HEK293T (cell line): ENCODE measurements at regions not wholly inside any gene's neighbourhood (a gene's known extent, or its start where the extent isn't known, plus 50 kb on each side); places are given as distances from the start of the nearest gene placed in this dataset.
"Not testable (repeated sequence)": the region's sequence is repeated elsewhere in the genome, so short reads cannot be mapped to it uniquely, and the experiment has no call there.

Experiments
- BHLHE40 ChIP-seq: fragments of 450-650 bp; IDR thresholded peaks from 2 replicates; pipeline ENCODE4 v1.6.1; 2016; ENCODE audit warnings: mild to moderate bottlenecking, moderate library complexity, borderline replicate concordance
- ELF4 ChIP-seq: fragments of 450-650 bp; IDR thresholded peaks from 2 replicates; pipeline ENCODE4 v1.6.1; 2017; ENCODE audit warnings: antibody characterized with exemption
- FOXA1 ChIP-seq: fragments of 450-650 bp; IDR thresholded peaks from 2 replicates; pipeline ENCODE4 v1.6.1; 2016; ENCODE audit warnings: mild to moderate bottlenecking
- FOXK2 ChIP-seq: fragments of 450-650 bp; IDR thresholded peaks from 2 replicates; pipeline ENCODE4 v1.6.1; 2016; ENCODE audit warnings: mild to moderate bottlenecking
- FOXM1 ChIP-seq: fragments of 450-650 bp; IDR thresholded peaks from 2 replicates; pipeline ENCODE4 v1.6.1; 2017; ENCODE audit warnings: mild to moderate bottlenecking, borderline replicate concordance
- HDGF ChIP-seq: fragments of 450-650 bp; IDR thresholded peaks from 2 replicates; pipeline ENCODE4 v1.6.1; 2017; ENCODE audit warnings: antibody characterized with exemption, borderline replicate concordance
- L3MBTL2 ChIP-seq: fragments of 450-650 bp; conservative IDR thresholded peaks from 2 replicates; pipeline ENCODE4 v1.6.1; 2016; ENCODE audit warnings: mild to moderate bottlenecking
- NFRKB ChIP-seq: fragments of 450-650 bp; IDR thresholded peaks from 2 replicates; pipeline ENCODE4 v1.6.1; 2016; ENCODE audit warnings: mild to moderate bottlenecking, moderate library complexity
- PKNOX1 ChIP-seq: fragments of 450-650 bp; IDR thresholded peaks from 2 replicates; pipeline ENCODE4 v1.6.1; 2016
- SP1 ChIP-seq: fragments of 450-650 bp; IDR thresholded peaks from 2 replicates; pipeline ENCODE4 v1.6.1; 2017
- SUZ12 ChIP-seq: fragments of 450-650 bp; IDR thresholded peaks from 2 replicates; pipeline ENCODE4 v1.6.1; 2016; ENCODE audit warnings: mild to moderate bottlenecking
- TARDBP ChIP-seq: fragments of 450-650 bp; IDR thresholded peaks from 2 replicates; pipeline ENCODE4 v1.6.1; 2016
- ZNF384 ChIP-seq: fragments of 450-650 bp; IDR thresholded peaks from 2 replicates; pipeline ENCODE4 v1.6.1; 2016

DNA sequence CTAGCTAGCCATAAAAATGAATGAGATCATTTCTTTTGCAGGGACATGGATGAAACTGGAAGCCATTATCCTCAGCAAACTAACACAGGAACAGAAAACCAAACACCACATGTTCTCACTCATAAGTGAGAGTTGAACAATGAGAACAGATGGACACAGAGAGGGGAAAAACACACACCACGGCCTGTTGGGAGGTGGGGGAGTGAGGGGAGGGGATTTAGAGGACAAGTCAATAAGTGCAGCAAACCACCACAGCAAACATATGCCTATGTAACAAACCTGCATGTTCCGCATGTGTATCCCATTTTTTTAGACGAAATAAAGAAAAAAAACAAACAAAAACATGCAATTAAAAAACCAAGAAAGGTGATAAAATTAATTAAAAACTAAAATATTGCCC, 308.8 kb upstream of the RND3 start:
- not testable (repeated sequence) for TF ChIP-seq ELF4, FOXK2, TARDBP, L3MBTL2, PKNOX1, SUZ12, NFRKB, FOXM1, SP1, BHLHE40, FOXA1, HDGF, ZNF384
